COR-L47 (cell line): ENCODE measurements at regions not wholly inside any gene's neighbourhood (a gene's known extent, or its start where the extent isn't known, plus 50 kb on each side); places are given as distances from the start of the nearest gene placed in this dataset.

Source experiments
- DNase-seq: peaks from one replicate; lab custom pipeline; 2025; lab: John Stamatoyannopoulos, UW

DNA sequence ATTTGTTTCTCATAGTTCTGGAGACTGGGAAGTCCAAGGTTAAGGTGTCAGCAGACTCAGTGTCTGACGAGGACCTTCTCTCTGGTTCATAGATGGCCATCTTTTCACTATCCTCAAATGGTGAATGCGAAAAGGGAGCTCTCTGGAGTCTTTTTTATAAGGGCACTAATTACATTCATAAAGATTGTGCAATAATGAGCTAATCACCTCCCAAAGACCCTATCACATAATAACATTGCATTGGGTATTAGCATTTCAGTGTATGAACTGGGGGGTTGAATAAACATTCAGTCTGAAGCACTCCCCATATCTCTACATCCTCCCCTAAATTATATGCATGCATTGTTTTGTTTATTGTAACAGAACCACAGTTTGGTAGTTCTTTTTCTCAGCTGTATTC, 1086.5 kb downstream of the CDH11 start:
- DNase-seq: no peak

DNA sequence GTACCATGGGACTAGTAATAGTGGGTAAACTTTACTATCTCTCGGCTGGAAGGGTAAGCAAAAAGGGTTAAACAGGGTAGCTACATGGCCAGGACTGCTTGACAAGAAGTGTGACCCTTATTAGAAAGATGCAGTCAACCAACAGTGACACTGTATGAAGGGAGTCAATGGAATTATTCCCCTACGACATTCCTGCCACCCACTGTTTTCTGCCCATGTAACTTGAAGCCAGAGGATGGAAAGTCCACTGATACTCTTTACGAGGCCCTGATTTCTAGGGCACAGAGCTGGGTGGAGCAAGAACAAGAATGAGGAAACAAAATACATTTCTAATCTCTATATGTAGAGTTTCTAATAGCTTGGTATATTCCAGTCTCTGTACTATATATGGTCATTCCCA, 1102.5 kb downstream of the CDH11 start:
- DNase-seq: no peak

DNA sequence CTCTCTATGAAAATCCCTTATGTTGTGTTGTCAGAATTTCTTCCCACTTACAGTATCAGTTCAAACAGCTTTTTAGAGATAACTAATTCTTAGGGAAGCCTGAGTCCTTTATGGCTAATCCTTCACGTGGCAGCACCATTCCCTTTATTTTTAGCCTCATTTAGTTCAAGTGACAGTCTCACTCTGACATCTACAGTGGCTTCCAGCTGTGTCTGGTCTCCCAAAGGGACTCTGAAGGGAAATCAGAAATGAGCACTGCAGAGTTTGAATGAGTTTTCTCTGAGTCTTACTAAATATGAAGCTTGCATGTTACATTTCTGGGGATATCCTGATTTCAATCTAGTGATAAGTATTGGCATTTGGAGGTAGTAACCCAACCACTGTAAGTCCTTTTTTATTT, 1104.1 kb downstream of the CDH11 start:
- DNase-seq: no peak

DNA sequence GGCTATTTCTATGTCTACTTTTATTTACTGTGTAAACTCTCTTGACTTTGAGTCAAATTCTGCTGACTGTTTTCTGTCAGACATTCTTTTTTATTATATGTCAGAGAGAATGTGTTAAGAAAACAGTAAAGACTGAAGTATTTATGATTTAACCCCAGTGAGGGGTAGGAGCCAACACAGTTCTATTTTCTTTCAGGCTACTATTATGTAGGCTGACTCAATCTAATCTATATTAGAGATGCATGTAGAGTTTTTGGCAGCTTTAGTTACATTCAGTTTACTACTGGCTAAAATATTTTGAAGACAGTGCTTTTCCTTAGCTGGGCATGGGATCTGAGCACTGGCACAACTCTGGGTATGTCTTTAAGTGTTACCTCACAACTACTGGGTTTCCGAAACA, 1108.0 kb downstream of the CDH11 start:
- no peak for DNase-seq

DNA sequence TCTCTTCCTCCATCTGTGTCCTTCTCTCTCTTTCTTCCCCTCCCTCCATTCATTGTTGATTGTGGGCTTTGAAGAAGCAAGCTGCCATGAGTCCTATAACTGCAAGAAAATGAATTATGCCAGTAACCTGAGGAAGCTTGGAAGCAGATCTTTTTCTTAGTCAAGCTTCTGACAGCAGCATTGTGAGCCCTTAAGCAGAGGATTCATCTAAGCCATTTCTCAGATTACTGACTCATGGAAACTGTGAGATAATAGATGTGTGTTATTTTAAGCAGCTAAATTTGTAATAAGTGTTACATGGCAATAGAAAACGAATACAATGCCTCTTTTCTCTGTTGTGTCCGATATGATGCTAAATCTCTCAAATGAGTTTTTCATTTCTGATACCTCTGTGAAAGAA, 1109.7 kb downstream of the CDH11 start:
- DNase-seq: no peak

DNA sequence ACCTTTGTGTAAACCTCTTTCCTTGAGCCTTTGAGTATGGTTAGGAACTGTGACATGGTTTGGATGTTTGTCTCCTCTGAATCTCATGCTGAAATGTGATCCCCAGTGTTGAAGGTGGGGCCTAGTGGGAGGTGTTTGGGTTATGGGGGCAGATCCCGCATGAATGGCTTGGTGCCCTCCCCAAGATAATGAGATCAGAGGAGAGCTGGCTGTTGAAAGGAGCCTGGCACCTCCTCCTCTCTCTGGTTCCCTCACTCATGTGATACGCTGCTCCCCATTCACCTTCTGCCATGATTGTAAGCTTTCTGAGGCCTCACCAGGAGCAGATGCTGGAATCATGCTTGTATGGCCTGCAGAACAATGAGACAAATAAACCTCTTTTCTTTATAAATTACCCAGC, 1110.2 kb downstream of the CDH11 start:
- no peak for DNase-seq

DNA sequence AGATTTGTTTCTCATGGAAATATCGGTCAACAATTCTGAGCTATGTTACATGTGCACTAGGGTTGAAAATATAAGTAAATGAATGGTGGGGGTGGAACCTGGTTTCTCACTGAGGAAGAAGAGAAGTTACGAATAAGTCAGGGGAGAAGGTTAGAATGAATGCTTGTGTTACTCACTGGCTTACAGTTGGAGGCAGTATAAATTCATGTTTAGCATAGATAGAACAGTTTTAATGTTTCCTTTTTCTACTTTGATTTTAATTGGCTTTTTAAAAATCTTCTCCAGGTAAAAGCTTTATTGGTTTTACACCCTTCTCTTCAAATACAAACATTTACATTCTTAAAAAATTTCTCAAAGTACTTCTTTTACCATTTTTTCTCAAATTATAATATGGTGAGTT, 1113.7 kb downstream of the CDH11 start:
- DNase-seq: no peak

DNA sequence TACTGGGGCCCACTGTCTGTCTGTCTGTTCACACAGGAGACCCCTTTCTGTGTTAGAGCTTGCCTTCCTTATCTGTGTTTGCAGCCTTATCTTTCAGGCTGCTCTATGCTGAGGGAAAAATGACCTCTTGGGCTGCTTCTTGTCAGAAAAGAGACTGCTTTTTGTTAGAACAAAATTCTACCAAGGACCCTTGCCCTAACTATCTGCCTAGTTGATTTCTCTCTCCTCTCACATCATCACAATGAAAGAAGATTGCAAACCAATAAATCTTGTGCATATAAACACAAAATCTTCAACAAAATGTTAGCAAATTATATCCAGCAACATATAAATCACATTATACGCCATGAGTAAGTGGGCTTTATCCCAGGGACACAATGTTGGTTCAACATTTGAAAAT, 1117.7 kb downstream of the CDH11 start:
- DNase-seq: no peak

DNA sequence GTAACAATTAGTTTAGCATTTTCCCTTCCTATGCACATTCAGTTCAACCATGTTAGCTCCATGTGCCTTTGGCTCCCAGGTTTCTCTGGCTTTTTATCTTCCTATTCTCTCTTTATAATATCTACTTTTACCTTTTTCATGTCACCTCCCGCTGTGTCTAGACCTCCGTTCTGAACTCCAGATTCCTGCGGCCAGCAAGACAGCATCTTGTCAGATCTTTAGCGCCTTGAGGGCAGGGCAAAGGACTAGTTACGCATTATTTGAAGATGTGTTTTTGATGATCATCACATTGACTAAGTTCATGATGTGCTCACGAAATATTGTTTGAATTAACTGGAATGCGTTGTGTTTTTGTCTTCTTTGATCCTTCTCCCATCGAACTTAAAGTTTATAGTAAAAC, 1126.8 kb downstream of the CDH11 start:
- no peak for DNase-seq

DNA sequence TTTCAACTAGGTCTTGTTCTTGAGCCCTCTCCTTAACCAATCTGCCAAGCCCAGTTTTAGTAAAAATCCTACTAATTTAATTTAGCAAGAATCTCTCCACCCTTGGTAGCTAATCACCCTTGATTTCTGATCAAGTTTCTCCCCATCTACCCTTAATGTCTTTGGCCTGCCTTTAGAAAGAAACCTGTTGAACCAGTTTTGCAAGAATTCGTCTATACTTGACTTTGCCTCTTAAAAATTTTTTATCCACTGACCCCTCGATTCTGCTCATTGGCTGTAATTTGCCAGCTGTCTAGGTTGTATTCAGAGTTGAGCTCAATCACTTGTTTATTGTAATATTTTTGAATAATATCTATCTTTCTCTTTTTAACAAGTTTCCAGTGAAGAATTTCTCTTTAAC, 1138.5 kb downstream of the CDH11 start:
- DNase-seq: no peak

DNA sequence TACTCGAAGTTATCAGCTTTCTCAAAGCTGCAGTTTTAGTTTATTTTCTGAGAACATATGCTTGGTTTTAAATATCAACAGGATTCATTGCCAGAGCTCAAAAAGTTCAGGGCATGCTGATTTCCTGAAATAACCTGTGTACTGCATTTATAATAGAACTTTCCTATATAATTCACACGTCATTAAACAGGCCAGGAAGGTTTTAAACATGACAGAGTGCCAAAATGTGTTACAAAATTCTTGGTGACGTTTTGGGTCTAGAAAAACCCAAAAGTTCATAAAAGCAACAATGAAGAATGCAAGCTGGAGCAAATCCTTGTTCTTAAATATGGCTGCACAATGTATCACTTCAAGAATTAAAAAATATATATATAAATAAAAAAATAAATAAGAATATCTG, 1139.1 kb downstream of the CDH11 start:
- no peak for DNase-seq

DNA sequence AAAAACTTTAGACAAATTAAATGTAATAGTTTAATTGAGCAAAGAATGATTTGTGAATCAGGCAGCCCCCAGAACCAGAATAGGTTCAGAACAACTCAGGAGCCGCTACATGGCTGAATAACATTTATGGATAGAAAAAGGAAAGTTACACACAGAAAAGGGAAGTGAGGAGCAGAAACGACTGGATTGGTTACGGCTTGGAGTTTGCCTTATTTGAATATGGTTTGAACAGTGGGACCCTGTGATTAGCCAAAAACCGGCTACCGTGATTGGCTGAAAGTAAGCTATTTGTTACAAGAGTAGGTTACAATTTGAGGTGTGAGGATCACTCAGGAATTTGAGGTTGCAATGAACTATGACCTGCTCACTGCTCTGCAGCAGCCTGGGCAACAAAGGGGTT, 1139.8 kb downstream of the CDH11 start:
- DNase-seq: no peak

DNA sequence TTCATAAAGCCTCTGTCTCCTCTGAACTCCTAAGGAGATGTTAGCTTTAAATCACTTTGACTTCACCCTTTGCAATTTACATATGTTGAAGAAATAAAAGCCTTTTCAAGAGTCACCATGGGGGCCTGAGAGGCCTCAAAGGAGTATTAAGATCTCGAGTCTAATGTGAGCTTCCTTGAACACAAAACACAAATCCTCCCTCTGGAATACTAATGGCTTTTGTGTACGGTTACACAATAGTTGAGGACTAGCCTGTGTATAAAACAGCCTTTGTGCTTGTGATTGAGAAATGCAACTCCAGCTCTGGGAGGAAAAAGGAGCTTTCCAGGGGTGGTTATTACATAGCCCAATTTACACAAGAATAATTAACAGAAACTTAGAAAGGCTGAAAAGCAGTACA, 1140.2 kb downstream of the CDH11 start:
- DNase-seq: no peak

DNA sequence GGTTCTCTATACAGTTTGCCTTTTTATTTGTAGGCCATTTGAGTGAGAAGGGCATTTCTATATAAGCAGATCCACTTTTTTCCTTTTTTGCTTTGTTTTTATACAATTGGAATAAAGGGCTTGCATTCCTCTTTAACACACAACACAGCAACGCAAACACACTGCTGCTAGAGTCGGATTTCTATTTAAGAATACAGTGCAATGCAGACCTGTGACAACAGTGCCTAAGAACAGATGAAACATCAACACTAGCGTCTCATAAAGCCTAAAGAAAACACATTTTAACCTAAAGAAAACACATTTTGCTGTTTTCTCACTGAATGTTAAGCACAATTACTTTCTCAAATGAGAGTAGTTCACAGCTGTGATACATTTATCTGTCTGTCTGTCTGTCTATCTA, 1141.1 kb downstream of the CDH11 start:
- no peak for DNase-seq

DNA sequence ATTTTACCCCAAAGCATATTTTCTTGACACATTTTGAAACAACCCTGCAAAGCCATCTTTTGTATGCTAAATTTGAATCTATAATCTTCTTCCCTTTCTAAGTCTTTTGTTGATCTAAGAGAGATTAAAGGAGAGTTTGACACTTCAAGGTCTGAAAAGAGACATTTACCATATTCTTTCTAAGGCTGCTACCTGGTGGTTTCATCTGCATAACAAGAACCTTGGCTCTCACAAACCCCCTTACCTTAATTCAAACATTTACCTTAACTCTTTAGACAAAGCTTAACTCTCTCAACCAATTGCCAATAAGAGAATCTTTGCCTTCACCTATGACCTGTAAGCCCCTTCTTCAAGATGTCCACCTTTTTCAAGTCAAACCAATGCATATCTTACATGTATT, 1143.6 kb downstream of the CDH11 start:
- DNase-seq: no peak

DNA sequence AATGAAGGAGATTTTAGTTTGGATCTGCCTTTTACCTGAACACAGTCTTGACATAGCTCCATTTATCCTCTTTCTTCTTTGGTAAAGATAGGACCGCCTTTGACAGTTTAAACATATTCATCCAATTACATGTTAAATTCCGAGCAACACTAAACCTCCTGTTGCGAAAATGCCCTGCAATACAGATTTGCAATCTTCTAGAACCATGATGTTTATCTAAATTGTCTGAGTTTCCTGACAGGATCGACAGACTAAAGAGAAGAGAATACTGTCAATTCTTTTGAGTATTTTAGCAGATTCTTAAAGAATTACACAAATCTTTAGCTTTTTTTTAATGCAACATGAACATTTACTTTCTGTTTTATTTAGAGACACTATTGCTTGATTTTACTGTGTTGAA, 1145.5 kb downstream of the CDH11 start:
- no peak for DNase-seq

DNA sequence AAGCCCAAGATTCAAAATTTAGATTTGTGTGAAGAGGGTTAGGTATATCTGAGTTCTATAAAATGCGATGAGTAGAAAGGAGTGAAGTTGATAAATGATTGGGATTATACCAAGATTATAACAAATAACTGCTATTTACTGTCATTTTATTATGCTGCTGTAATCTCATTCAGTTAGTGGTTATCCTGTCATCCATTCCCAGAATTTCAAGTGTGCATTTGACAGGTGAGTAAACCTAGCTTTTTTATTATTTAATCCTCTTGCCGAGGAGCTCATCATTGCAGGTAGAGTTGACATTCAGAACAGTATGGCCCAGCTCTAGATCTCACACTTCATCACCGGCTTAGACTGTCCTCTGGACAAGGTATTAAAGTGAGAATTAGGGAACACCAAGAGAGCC, 1146.2 kb downstream of the CDH11 start:
- no peak for DNase-seq

DNA sequence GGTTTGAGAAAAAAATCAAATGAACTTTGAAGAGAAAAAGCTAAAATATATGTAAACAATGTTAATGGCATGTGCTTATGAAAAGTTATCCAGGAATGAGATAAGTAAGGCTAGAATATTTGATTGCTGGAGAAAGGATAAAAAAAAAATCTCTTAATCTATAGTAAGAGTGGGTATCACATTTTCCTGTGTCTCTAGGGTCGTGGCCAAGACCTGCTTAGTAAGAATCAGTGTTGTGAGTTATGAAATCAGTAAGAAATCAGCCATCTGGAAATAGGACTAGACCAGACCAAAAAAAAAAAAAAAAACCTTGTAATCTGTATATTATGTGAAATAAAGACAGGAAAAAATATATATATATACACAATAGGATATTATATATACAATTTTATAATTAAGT, 1153.9 kb downstream of the CDH11 start:
- no peak for DNase-seq

DNA sequence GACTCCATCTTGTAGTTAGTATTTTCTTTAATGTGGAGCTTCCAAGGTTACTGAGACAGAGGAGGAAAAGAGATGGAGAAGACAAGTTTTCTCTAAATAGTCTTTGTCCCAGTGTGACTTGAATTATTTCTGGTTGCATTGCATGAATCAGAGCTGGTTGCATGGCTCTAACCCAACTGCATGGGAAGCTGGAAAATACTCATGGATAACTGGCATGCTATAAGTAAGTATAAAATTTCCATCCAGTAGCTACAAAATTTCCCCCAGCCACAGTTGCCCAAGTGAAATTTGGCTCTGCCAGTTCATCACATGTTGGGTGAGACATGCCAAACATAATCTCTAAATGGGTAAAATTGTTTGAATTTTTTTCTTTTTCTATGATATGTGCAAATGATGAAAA, 1161.5 kb downstream of the CDH11 start:
- no peak for DNase-seq

DNA sequence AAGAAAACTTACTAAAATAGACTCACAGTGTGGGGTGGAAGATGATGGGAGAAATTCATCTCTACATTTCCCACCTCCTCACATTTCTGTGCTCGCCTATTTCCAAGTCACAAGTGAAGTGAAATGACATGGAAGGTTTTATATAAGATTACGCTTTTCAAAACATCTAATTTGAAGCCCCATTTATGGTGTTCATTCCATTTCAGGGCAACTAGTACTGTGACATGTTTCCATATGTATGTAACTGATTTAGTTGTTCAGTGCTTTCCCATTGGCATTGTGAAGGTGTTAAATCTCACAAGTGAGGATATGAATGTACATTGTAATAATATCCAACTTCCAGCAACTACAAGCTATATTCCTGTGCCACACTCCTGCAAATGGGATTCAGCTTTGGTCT, 1174.8 kb downstream of the CDH11 start:
- no peak for DNase-seq

DNA sequence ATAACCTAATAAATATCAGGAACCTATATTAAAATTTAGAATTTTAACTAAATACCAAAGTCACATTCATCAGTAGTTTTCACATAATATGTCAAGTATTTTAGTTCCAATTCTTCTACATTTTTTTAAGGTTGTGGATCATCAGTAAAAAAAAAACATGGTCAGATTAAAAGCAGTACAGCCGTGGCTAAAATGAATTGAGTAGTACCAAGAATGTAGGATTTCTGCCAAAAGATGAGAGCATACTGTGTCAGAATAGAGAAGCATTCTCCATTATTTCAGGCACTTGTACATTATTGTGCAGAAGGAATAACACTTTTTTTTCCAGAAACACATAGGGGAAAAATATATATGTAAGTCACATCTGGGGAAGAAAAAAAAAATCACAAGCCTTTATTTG, 1176.1 kb downstream of the CDH11 start:
- no peak for DNase-seq

DNA sequence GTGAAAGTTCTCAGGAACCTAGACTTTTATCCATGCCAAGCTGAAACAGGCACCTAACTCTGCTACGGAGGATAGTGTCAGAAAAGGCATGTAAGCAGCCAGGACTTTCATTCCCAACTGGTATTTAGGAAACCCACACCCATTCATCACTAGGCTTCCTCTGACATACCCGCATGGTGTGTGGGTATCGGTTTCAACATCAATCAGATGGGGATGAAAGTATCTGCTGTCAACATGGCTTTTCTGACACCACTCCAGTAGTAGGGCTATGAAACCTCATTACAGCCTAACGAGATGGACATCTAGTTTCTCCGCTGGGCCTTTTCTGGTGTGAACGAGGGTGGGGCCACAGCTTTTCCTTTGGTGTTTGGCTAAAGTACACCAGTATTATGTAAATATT, 1178.3 kb downstream of the CDH11 start:
- no peak for DNase-seq

DNA sequence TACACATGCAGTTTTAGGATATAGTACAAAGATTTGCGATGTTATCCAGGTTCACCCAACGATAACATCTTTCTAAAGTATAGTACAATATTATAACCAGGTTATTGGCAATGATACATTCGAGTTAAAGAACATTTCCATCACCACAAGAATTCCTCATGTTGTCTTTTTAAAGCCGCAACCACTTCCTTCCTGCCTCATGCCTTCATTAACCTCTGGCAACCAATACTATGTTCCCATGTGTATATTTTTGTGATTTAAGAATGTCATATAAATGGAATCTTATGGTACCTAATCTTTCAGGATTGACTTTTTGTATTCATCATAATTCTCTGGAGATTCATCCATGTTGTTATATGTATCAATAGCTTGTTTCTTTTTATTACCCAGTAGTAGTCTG, 1183.2 kb downstream of the CDH11 start:
- no peak for DNase-seq

DNA sequence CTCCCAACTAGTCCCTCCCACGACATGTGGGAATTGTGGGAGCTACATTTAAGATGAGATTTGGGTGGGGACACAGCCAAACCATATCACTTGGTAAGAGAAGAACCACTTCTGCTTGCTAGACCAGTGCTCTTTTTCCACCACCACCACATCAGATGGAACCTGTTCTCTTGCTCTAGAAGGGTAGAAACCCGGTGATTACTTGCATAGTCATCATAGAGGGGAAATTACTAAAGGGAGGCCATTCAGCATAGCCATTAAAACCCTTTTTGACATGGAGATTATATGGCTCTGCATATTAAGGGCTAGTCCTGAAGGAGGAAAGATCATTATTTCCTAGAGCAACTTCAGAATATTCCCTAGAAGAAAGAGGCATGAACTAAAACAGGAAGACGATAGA, 1188.0 kb downstream of the CDH11 start:
- DNase-seq: no peak

DNA sequence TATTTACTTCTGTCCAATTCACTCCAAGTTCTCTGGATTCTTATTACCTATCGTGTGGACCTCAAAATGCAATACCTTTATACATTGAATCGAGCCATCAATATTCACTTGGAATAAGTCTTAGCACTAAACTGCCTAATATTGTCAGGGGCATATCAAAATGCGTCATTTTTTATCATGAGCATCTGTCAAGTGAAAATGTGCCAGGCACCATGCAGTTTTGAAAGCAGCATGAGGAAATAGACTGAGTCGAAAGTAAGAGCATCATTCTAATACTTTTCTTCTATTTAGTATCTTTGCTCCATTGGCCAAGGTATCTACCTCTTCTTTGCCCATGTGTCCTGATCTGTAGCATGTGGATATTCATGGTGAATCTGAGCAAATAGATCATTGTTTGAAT, 1193.4 kb downstream of the CDH11 start:
- DNase-seq: no peak
